ENCODE measurements at regions not wholly inside any gene's neighbourhood (a gene's known extent, or its start where the extent isn't known, plus 50 kb on each side); places are given as distances from the start of the nearest gene placed in this dataset.

GRCh38 chr4:32203340-32203739 is 1483.2 kb downstream of the PCDH7 start:
- TF ChIP-seq EZH2 (IDR thresholded peaks at IDR 0.05; ENCODE audit: low read length, missing control alignments) = no peak
- TF ChIP-seq CTCF (conservative IDR thresholded peaks at IDR 0.05 in 1 of 2, IDR thresholded peaks at IDR 0.05 in 1 of 2; ENCODE audit: low read depth in 1 of 2, low read length in 2 of 2) = no peak

All from fibroblast of lung (primary cell).